HG03565 (cell line): ENCODE measurements at regions not wholly inside any gene's neighbourhood (a gene's known extent, or its start where the extent isn't known, plus 50 kb on each side); places are given as distances from the start of the nearest gene placed in this dataset.
"Not testable (repeated sequence)": the region's sequence is repeated elsewhere in the genome, so short reads cannot be mapped to it uniquely, and the experiment has no call there.

Experiments
- ATAC-seq: cut with Tn5 transposase; IDR thresholded peaks from one replicate; pipeline ENCODE4 v1.9.1; 2021; ENCODE audit warnings: mild to moderate bottlenecking, moderate library complexity; ENCODE audit not compliant: unreplicated experiment

DNA sequence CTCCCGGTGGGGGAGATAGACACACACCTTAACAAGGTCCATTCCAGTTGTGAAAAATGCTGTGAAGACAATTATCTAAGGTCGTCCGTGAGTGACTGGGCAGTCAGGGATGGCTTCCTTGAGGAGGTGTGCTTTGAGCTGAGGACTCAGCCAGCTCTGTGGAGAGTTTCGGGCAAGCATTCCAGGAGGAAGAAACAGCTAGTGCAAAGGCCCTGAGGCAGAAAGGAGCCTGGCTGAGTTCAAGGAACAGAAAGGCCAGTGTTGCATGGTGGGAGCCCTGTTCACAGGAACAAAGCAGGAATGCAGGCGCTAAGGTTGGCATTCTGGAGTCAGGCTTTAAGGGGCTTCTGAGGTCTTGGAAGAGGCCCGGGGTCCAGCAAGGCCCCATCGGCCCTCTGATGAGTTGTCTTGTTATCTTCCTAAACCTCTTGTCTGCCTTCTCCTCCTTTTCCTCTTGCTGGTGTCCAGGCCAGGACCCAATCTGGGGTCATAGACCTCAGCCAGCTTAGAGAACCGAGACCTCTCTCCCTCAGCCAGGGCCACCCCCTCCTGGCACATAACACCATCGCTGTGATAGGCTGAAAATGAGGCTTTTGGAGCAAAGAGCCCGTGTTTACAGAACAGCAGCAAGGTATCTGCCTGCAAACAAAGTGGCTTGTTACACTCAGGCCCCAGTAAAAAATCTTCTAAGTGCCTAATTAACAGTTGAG, 270.2 kb upstream of the MVB12B start:
- ATAC-seq, result no peak

DNA sequence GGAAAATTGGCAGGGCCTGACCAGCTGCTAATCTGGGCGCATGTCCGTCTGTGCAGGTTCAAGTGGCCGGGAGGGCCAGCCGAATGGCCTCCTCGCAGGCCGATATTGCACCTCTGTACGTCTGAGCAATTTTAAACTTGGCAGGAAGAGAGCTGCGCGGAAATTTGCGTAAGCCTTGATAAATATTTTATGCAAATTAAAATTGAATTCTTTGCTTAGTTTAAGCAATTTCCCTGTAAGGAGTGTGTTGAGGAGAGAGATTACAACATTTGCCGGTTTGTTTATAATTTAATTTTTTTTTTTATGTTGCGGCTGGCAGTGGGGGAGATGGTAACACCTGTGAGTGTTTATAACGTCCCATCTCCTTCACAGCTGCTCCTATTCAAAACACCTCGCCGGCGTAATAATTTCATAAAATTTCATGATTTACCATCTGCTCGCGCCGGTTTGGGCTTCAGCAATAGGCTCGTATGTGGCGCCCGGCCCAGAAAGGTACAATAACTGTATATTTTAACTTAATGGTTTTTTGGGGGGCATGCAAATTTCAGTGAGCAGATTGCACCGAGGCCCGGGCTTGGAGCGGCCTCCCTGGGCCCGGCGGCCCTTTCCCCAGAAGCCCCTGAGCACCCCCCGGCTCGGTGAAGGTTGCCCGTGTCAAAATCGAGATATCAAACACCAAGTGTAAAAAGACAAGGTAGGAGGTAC, 269.4 kb upstream of the MVB12B start:
- ATAC-seq, result no peak

DNA sequence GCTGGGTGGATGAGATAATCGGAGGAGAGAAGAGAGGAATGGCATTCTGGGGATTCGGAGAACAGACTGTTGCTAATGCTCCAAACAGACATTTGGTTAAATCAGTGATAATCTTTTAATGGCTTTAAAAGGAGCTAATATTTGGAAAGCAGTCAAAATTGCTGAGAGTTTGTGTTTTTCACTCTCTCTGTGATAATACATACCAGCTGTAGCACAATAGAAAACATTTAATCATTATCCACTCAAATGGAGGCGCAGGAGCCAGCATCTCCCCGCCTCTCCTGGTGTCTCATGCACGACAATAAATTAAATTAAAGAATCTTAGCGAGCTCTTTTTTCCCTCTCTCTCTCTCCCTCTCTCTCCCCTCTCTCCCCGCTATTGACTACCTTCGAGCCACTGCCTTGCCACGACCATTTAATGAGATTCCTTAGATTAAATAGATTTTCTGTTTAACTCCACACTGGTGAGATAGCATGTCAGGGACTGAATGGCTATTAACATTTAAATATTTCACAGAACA, 268.6 kb upstream of the MVB12B start:
- no peak for ATAC-seq

DNA sequence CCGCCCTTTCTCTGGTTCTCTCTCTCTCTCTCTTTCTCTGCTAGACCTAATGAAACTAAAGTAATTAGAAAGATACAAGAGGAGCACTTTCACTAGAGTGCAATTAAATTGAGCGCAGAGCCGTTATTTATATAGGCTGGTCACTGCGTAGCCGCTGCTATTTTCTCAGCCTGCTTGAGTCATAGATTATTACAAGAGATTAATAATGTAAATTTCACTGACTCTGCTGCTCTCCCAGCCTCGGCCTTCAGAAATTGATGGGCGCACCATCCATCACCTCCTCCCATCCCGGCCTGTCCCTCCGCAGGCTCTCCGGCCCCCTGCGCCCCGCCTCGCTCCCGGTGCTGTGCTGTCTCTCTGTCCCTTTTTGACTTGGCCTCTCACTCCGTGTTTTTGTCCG, 268.0 kb upstream of the MVB12B start:
- ATAC-seq, result no peak

DNA sequence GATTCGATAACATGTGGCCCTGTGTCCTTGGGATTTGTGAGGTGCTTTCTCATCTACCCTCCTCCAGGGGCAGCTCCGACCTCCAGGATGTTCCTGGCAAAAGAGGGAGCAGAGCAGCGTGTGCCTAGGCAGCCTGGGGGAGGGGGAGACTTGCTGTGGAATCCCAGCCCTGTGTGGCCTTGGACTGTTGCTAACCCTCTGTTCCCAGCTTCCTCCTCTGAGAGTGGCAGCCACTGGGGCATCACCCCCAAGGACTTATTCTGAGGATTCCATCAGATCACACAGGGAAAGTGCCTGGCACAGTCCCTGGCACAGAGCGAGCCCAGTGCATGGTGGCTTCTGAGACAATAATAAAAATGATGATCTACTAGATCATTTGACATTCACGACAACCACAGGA, 265.1 kb upstream of the MVB12B start:
- no peak for ATAC-seq

DNA sequence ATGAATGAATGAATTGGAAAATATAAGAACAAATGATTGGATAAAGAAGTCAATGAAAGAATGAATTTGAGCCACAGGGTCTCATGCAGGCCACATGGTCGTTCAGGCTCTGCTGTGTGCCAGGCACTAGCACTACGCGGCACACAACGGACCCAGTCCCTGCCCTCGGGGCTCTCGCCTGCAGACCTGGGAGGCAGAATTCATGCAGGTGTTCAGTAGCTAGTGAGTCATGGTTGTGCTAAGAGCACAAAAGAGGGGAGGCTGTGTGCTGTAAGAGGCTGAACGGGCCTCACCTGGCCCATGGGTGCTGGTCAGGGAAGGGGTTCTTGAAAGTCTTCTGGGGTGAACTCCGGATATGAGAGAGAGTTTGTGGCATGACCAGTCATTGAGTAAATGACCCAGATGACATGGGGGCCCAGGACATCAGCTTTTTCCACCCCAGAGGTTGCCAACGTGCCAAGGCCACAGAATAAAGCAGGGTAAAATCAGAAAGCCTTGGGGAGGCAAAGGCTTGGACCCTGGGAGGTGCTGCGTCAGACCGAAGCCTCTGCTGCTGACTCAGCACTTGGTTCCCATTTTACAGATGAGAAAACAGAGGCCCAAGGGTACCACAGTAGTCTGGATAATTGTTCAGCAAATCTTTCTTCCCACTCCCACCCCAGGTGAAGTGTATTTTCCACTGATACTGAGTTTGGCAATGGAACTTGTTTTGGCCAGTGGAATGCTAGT, 264.3 kb upstream of the MVB12B start:
- no peak for ATAC-seq

DNA sequence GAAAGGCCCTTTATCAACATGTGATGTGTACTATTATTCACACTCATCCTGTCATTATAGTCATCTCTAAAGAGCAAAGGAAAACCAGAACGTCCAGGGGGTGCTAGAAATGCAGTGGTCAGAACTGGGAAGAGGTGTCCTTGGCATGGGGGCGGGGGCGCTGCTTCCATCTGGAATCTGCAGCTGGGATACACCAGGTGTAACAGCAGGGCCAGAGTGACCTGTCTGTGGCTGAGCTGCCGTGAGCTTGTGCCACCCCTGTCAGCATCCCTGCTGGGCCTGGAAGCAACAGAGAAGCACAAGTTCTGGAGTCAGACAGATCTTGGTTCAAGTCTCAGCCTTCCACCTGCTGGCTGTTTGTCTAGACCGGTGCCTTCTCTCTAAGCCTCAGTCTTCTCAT, 263.3 kb upstream of the MVB12B start:
- no peak for ATAC-seq

DNA sequence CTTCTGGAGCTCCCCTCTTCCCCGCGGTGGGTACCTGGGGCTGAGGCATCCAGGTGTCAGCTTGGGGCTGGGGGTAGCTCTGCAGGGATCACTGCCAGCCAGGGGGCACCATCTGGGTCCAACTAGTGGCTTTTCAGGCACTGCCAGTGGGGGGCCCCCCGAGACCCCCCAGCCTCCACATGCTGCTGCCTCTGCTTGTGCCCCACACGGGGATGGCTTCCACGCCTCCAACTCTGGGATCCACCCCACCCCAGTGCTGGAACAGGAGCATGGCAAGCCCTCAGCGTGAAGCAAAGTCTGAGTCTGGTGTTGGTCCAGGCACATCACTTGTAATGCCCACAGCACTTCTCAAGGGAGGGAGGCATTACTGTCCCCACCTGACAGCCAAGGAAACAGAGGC, 260.5 kb upstream of the MVB12B start:
- no peak for ATAC-seq

DNA sequence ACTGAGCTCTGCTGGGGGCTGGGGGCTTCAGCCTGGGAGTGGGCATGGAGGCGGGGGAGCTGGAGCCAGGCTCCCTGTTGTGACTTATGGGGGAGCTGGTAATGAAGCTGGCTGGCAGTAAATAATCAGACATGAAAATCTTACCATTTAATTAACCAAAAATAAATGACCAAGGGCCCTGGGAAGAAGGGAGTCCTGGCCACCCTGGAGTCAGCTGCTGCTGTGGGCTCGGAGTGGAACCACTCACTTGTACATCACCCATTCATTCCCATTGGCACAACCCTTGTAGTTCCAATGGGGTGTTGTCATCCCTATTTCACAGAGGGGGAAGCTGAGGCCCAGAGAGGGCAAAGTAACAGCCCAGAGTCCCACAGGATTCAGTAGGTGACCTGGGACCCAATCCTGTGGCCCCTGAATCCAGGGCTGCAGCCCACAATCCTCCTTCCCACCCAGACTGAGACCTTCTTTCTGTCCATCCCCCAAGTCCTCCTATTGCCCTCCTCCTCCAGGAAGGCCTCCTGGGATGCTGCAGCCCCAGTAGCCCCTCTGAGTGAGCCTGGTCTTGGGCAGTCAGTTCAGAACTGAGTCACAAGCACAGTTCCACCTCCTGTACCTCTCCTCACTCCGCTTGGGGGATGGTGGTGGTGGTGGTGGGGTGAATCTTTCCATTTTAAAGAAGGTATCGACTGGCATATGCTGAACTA, 259.4 kb upstream of the MVB12B start:
- no peak for ATAC-seq

DNA sequence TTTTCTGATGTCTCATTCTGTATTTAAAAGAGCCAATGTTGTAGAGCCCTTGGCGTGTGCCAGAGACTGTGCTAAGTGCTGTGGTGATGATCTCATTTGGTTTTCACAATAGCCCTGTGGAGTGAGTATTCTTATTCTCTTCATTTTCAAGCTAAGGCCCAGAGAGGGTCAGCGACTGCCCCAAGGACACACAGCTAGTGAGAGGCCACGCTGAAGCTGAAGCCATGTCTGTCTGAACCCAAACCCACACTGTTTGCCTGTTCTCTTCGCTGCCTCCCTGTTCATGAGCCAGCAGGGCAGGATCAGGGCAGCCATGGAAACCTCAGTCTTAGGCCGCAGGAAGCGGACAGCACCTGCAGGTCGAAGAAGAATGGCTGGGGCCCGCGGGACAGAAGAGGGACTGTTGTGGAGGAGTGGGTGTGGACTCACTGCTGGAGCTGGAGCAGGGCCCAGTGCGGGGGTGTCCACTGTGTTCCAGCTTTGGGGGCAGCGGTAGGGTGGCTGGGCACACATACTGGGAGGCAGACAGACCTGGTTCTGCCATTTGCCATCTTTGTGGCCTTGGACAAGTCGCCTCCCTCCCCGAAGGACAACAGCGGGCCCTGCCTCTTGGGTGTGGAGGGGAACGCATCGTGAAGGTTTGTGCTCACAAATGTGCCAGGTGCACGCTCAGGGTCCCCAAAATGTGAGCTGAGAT, 257.9 kb upstream of the MVB12B start:
- no peak for ATAC-seq

DNA sequence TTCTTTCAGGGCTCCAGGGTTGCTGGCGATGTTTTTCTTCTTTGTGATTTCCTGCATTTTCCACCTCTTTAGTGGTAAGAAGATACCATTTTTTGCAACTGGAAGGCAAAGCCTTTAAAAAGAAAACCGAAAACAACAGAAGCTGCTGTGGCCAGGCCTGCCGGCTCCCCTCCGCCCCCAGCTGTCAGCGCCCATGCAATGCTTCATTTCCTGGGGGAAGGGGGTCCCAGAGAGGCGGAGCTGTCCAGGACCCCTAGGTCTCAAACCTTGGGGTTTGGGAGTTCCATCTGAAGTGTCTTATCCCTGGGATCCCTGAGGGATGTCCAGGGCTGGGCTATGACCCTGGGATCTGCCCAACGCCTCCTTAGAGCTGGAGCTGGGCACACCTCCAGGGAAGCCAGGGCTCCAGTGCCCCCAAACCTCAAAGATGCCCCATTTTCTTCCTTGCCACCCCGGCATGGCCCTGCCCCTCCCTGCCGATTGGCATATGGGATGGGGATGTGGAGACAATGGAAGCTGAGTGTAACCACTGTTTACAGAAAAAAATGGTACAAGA, 257.2 kb upstream of the MVB12B start:
- ATAC-seq, result no peak

DNA sequence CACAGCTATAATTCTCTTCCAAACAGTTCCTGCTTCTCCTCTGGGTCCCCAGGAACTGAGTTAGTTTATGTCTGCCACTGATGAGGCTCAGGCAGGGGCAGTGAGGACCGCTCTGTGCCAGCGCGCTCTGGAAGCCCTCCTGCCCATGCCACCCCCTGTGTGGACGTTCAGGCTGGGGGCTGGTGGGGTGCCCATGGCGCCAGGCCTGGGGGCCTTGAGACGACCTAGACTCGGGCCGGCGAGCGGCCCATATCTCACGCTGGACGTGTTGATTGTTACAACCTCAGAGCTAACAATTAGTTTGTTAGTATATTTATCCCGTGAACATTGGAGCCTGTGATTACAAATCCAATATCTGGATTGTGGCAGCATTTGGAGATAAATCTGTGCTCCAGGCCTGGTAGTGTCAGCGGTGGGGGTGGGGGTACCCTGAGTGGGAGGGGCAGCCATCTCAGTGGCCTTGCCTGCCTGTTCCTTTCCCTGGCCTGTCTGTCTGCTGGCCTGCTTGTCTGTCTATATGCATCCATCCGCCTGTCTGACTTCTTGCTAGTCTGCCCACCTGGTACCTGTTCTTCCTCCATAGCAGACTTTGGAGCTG, 256.5 kb upstream of the MVB12B start:
- ATAC-seq, result no peak

DNA sequence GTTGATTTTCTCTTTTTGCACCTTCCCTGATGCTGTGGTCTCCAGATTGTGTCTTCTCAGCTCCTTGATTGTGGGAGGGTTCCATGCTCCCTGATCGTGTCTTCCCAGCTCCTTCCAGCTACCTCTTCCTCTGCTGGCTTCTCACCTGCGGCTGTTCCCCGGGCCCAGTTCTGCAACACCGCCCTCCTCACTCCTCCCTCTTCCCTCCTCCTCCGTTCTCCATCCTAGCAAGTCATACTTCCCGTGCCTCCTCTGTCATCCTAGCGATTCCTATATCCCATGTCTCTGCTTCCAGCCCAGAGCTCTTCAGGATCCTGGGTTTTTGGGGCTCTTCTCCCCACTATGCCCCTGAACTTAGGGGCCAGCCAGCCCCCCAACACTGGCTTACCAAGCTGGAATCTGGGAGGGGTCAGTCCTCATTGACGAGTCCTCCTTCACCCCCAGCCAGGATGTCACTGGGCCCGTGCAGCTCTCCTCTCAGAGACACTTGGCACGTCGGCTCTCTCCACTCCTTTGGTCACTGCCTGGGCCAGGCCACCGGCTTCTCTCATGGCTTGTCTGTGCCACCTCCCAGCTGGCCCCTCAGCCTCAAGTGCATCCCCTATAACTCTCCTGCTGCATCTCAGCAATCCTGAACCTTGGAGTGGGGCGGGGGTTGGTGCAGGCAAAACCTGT, 255.4 kb upstream of the MVB12B start:
- no peak for ATAC-seq

DNA sequence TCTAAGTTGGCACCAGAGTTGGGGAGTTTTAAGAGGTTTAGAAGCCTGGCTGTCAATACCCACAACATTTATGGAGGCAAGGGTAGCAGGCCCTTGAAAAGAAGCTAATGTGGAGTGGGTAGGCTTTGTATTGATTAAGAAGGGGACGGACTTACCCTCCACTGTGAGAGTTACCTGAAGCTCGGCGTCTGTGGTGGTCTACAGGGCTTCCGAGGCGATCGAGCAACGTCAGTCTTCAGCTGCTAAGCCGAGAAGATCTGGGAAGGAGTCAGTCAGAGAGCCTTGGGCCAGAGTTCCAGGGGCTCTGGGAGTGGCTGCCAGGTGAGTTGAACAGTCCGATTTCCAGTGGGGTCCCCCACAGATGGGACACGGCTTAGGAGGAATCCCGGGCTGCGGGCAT, 249.0 kb upstream of the MVB12B start:
- ATAC-seq, result not testable (repeated sequence)

DNA sequence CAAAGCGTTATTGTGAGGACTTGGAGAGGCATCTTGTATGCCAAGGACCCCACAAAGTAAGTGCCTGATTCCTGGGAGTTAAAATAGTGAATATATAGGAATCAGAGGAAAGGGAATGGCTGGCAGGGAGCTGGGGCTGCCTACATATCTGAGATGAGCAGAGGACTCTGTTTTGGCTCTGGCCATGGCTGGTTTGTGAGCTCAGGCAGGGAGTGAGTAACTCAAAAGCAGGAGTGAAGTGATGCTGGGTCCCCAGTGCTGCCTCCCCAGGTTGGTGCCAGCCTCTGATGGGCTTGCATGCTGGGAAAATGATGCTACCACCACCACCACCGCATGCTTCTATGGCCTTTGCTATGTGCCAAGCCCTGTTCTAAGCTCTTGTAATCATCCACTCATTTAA, 246.0 kb upstream of the MVB12B start:
- ATAC-seq, result no peak

DNA sequence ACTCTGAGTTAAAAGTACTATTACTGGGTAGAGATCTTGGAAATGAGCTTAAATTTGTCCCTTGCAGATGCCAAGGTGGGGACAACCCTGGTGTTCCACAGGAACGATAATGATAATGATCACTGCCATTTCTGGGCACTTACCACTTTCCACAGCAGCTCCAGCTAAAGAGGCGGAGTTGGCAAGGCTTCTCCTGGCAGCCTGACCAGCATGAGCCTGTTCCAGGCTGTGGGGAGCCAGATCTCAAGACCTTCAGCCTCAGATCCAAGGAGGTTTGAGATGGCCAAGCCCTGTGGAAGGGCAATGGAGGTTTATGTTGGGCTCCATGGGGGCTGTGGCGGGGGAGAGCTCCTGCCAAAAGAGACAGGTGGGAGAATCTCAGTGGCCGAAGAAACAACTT, 244.9 kb upstream of the MVB12B start:
- ATAC-seq, result no peak

DNA sequence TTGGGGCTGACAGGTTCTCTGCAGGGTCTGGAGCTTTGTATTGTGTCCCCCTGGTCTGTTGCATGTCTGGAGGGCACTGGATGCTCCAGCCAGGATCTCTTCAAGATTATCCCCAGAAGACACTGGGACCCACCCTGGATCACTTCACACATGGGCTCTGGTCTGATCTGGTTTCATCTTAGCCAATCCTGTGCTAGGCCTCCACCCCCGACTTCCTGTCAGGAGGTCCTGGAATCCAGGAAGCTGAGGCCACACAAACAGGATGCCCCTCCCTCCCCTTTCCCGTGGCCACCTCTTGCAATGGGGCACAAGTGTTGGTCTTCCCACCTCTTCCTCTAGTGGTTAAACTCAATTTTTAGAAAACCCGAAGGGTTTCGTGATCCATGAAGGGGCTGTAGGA, 242.6 kb upstream of the MVB12B start:
- no peak for ATAC-seq

DNA sequence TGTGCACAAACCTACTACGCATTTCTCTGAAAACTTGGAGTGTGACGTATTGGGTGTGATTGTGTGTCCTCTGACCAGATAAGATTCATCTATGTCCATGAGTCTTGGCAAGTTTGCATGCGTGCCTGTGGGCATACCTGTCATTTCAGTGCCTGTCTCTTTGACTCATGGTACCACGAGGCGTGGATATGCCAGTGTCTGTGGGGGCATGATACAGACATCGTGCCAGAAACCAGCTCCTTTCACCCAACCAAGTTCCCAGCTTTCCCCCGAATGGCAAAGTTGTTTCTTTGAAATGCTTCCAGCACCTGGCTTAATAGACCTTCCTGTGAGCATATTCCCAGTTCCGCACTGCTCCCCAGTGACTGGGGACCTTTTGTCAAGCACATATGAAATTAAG, 241.9 kb upstream of the MVB12B start:
- no peak for ATAC-seq

DNA sequence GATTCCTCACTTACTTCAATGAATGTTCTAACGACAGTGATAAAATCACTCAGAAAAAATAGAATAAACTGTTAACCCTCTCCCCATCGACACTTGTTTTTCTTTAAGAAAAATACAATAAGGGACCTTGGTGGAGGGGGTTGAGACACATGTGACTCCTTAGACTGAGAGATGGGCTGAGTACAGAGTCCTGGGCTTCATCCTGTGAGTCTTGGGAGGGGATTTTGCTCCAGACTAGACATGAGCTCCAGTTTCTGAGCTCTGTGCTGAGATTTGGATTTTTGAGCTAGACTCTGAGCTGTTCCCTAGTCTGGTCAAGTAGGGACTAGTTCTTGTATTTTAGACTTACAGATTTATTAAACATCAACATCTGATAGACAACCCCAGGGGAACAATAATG, 241.5 kb upstream of the MVB12B start:
- no peak for ATAC-seq
